MCF 10A (cell line): ENCODE measurements at regions not wholly inside any gene's neighbourhood (a gene's known extent, or its start where the extent isn't known, plus 50 kb on each side); places are given as distances from the start of the nearest gene placed in this dataset.
A peak's percentile ranks its signal among the peaks of the same experiment; 100 is the strongest.

Experiments used
- BruUV-seq: library from RNA; stranded (reverse); fragments of 400-500 nt; replicated peaks from 2 replicates; lab custom pipeline; 2021; lab: Mats Ljungman, UMichigan
- CTCF ChIA-PET: fragments of 300-600 bp; sonication (Branson Sonifier 250); formaldehyde crosslinking; extraction: SDS; loops from one replicate; lab custom pipeline; 2021; ENCODE audit warnings: antibody characterized with exemption, inconsistent platforms; lab: Yijun Ruan, JAX
- POLR2A ChIA-PET: fragments of 300-600, 350-650 bp; sonication (Branson Sonifier 250); formaldehyde crosslinking; extraction: SDS; loops from one replicate; lab custom pipeline; 2020; ENCODE audit warnings: antibody characterized with exemption, inconsistent platforms; lab: Yijun Ruan, JAX
- DNase-seq: peaks from one replicate; pipeline ENCODE4 v3.0.0-alpha.2; 2018; ENCODE audit not compliant: unreplicated experiment
- H3K27ac Mint-ChIP-seq: one replicate; pipeline ENCODE4 v1.8.0; 2022; ENCODE audit warnings: mild to moderate bottlenecking, low read depth, mixed read lengths; ENCODE audit not compliant: unreplicated experiment
- H3K27me3 Mint-ChIP-seq: one replicate; pipeline ENCODE4 v1.8.0; 2022; ENCODE audit warnings: mixed read lengths; ENCODE audit not compliant: insufficient read depth, unreplicated experiment
- H3K36me3 Mint-ChIP-seq: one replicate; pipeline ENCODE4 v1.8.0; 2022; ENCODE audit warnings: mild to moderate bottlenecking, moderate library complexity, mixed read lengths; ENCODE audit not compliant: insufficient read depth, unreplicated experiment
- H3K4me1 Mint-ChIP-seq: one replicate; pipeline ENCODE4 v1.8.0; 2022; ENCODE audit warnings: mixed read lengths; ENCODE audit not compliant: insufficient read depth, unreplicated experiment
- H3K4me3 Mint-ChIP-seq: one replicate; pipeline ENCODE4 v1.8.0; 2022; ENCODE audit warnings: mild to moderate bottlenecking, moderate library complexity, mixed read lengths; ENCODE audit not compliant: unreplicated experiment
- H3K9me3 Mint-ChIP-seq: one replicate; pipeline ENCODE4 v1.8.0; 2022; ENCODE audit warnings: mixed read lengths; ENCODE audit not compliant: unreplicated experiment
- intact Hi-C: fragments of 100-400 bp; cut with micrococcal nuclease; formaldehyde crosslinking; loops from 2 replicates; pipeline ENCODE4 v1.14.1; 2022
- TF ChIP-seq, protein P1 (sequence below): fragments of 200-600 bp; IDR thresholded peaks from one replicate; pipeline ENCODE4 v1.8.0; 2022; ENCODE audit warnings: antibody characterized with exemption, mild to moderate bottlenecking; ENCODE audit not compliant: unreplicated experiment

DNA sequence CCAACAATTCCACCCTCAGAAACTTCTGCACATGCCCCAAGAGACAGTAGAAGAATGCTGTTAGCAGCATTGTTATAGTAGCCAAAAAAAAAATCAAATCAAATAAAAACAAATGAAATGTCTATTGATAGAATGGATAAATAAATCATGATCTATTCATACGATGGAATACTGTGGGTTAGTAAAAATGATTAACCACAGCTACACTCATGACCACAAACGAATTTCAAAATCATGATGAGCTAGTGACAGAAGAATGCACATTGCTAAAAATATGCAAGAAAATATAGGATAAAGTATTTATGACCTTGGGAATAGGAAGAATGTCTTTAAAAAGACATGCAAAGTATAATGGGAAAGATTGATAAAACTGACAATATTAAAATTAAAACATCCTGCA lies 57.5 kb upstream of the ACAN start:
- Mint-ChIP-seq H3K27ac (no peak overlapping the region), H3K4me1 (peaks cover 16% of the 10 kb centered on the region), H3K9me3 (no peaks in the 10 kb centered on the region), H3K27me3 (peaks cover 18% of the 10 kb centered on the region), H3K4me3 (no peak overlapping the region), H3K36me3 (no peaks in the 10 kb centered on the region)
- TF ChIP-seq, protein P1, sequence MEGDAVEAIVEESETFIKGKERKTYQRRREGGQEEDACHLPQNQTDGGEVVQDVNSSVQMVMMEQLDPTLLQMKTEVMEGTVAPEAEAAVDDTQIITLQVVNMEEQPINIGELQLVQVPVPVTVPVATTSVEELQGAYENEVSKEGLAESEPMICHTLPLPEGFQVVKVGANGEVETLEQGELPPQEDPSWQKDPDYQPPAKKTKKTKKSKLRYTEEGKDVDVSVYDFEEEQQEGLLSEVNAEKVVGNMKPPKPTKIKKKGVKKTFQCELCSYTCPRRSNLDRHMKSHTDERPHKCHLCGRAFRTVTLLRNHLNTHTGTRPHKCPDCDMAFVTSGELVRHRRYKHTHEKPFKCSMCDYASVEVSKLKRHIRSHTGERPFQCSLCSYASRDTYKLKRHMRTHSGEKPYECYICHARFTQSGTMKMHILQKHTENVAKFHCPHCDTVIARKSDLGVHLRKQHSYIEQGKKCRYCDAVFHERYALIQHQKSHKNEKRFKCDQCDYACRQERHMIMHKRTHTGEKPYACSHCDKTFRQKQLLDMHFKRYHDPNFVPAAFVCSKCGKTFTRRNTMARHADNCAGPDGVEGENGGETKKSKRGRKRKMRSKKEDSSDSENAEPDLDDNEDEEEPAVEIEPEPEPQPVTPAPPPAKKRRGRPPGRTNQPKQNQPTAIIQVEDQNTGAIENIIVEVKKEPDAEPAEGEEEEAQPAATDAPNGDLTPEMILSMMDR, result no peak
- peak; percentile 13 for DNase-seq
- intact Hi-C loops, result no loop called here
- ChIA-PET CTCF (interaction anchor here (0.6 to 1.0 kb wide), 4 partner anchors 24 to 312 kb away, joined by 3 to 4 read pairs (median 4); no protein-coding TSS in a partner anchor), POLR2A (no interaction called here)
- no TSS peak for BruUV-seq

DNA sequence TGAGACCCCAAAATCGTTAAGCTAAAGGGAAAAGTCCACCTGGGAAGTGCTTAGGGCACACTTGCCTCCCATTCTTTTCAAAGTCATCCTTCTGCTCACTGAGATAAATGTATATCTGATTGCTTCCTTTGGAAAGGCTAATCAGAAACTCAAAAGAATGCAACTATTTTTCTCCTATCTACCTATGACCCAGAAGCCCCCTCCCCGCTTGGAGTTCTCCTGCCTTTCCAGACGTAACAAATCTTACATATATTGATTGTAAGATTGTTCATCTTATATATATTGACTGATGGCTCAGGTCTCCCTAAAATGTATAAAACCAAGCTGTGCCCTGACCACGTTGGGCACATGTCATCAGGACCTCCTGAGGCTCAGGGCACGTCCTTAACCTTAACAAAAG lies 56.8 kb upstream of the ACAN start:
- Mint-ChIP-seq H3K9me3 (no peaks in the 10 kb centered on the region), H3K27ac (no peak overlapping the region), H3K27me3 (peaks cover 26% of the 10 kb centered on the region), H3K4me1 (peaks cover 16% of the 10 kb centered on the region), H3K36me3 (no peaks in the 10 kb centered on the region), H3K4me3 (no peak overlapping the region)
- intact Hi-C loops, result no loop called here
- BruUV-seq, result no TSS peak
- POLR2A ChIA-PET, result no interaction called here
- TF ChIP-seq, protein P1, result no peak
- DNase-seq, result no peak
- CTCF ChIA-PET, result interaction anchor here (1.0 kb wide), 1 partner anchor 311 kb away, joined by 4 read pairs; no protein-coding TSS in a partner anchor

GRCh38 chr15:88747111-88747510 lies 56.1 kb upstream of the ACAN start:
- POLR2A ChIA-PET, result no interaction called here
- TF ChIP-seq, protein P1, result no peak
- peaks cover 28% of the 10 kb centered on the region for H3K27me3 Mint-ChIP-seq
- no peak overlapping the region for H3K4me3 Mint-ChIP-seq
- no peaks in the 10 kb centered on the region for H3K36me3 Mint-ChIP-seq
- H3K27ac Mint-ChIP-seq, result no peak overlapping the region
- H3K4me1 Mint-ChIP-seq, result peaks cover 16% of the 10 kb centered on the region
- no peaks in the 10 kb centered on the region for H3K9me3 Mint-ChIP-seq
- no TSS peak for BruUV-seq
- no peak for DNase-seq
- intact Hi-C loops, result no loop called here
- CTCF ChIA-PET, result interaction anchor here (0.7 kb wide), 1 partner anchor 86 kb away, joined by 6 read pairs; no protein-coding TSS in a partner anchor

DNA sequence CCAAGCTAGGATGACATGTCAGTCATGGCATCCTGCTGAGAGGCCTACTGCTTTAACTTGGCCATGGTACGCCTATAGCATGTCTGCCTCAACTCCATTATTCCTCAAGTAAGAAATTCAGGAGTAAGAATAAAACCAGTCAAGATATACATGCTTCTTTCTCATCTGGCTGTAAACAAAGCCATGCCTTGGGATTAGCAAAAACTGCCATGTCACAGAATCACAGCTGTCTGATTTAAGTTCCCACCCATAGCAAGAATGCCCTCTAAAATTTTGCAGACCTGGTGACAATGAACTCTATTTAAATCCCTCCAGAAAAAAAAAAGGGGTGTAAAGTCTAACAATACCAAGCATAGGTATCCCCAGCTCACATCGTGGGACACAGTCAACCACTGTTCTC lies 55.6 kb upstream of the ACAN start:
- Mint-ChIP-seq H3K9me3 (no peaks in the 10 kb centered on the region), H3K27me3 (peaks cover 28% of the 10 kb centered on the region), H3K4me1 (peaks cover 16% of the 10 kb centered on the region), H3K36me3 (no peaks in the 10 kb centered on the region), H3K4me3 (no peak overlapping the region), H3K27ac (no peak overlapping the region)
- POLR2A ChIA-PET, result no interaction called here
- CTCF ChIA-PET, result interaction anchor here (0.7 kb wide), 2 partner anchors 86 to 297 kb away, joined by 3 to 6 read pairs; no protein-coding TSS in a partner anchor
- no peak for DNase-seq
- no TSS peak for BruUV-seq
- TF ChIP-seq, protein P1, result no peak
- intact Hi-C loops, result no loop called here
